Esophagus squamous epithelium (tissue), 4 donors: ENCODE measurements at regions not wholly inside any gene's neighbourhood (a gene's known extent, or its start where the extent isn't known, plus 50 kb on each side); places are given as distances from the start of the nearest gene placed in this dataset.

ENCODE experiments used
- POLR2A ChIP-seq, 4 donors: fragments of 450-650 bp; IDR thresholded peaks; one replicate each; pipeline ENCODE4 v1.6.1; 2017; ENCODE audit warnings: antibody characterized with exemption in 4 of 4, mild to moderate bottlenecking in 4 of 4, moderate library complexity in 3 of 4
- TF ChIP-seq, protein P1 (sequence below), 6 experiments: fragments of 450-650 bp in 4 of 6; fragments of 200-600 bp in 2 of 6; sonication (generic) in 2 of 6; IDR thresholded peaks; one replicate each; pipeline ENCODE4 v1.5.1; 2016 to 2019; ENCODE audit warnings: antibody characterized with exemption in 6 of 6, mild to moderate bottlenecking in 4 of 6, moderate library complexity in 4 of 6

DNA sequence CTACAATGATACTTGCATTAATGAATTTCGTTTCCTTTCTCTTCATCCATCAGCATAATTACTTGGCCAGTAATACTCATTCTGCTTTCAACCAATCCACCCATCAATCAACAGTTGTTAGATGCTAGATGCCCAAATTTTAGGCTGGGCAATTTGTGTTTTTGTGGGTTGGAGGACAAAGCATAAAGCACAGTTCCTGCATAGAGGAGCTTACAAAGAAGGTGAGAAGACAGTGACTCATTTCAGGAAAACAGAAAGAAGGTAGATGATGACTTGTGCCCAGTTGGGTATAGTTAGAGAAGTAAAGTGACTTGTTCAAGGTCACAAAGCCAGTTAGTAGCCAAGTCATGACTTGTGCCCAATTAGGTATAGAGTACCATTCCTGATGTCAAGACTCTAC lies 1186.8 kb upstream of the CELF4 start:
- TF ChIP-seq, protein P1, sequence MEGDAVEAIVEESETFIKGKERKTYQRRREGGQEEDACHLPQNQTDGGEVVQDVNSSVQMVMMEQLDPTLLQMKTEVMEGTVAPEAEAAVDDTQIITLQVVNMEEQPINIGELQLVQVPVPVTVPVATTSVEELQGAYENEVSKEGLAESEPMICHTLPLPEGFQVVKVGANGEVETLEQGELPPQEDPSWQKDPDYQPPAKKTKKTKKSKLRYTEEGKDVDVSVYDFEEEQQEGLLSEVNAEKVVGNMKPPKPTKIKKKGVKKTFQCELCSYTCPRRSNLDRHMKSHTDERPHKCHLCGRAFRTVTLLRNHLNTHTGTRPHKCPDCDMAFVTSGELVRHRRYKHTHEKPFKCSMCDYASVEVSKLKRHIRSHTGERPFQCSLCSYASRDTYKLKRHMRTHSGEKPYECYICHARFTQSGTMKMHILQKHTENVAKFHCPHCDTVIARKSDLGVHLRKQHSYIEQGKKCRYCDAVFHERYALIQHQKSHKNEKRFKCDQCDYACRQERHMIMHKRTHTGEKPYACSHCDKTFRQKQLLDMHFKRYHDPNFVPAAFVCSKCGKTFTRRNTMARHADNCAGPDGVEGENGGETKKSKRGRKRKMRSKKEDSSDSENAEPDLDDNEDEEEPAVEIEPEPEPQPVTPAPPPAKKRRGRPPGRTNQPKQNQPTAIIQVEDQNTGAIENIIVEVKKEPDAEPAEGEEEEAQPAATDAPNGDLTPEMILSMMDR (IDR thresholded peaks at IDR 0.05) = no peak
- no peak for TF ChIP-seq POLR2A (IDR thresholded peaks at IDR 0.05)
